PC-9 (cell line): ENCODE measurements at regions not wholly inside any gene's neighbourhood (a gene's known extent, or its start where the extent isn't known, plus 50 kb on each side); places are given as distances from the start of the nearest gene placed in this dataset.

Source experiments
- CTCF ChIP-seq: fragments of 200-600 bp; sonication (generic); conservative IDR thresholded peaks from 2 replicates; pipeline ENCODE4 v1.6.1; 2017; ENCODE audit warnings: mixed run types, antibody characterized with exemption, mild to moderate bottlenecking, moderate library complexity
- EZH2 ChIP-seq: fragments of 200-600 bp; sonication (generic); IDR thresholded peaks from 2 replicates; pipeline ENCODE4 v1.8.0; 2017; ENCODE audit warnings: antibody characterized with exemption, low read depth

DNA sequence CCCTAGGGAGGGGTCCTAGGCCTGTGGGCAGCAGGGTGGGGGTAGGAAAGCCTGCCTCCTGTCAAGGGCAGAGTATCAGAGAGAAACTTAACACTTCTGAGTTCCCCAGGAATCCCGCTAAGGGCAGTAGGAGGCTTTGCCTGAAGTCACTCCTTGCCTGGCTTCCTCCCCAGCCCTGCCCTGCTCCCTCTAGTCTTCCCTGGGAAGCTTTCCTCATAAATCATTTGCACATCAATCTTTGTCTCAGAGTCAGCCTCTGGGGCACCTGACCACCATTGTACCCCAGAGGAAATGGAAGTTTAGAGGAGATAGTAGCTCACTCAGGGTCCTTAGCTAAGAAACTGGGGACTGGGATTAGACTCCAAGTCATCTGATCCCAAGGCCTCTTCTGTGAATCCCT is 129.4 kb upstream of the TLE3 start:
- TF ChIP-seq CTCF (no peak), EZH2 (no peak)
